Neural cell (in vitro differentiated cells): ENCODE measurements at regions not wholly inside any gene's neighbourhood (a gene's known extent, or its start where the extent isn't known, plus 50 kb on each side); places are given as distances from the start of the nearest gene placed in this dataset.

Experiments used
- CTCF ChIP-seq: fragments of 450-650 bp; IDR thresholded peaks from 2 replicates; pipeline ENCODE4 v1.5.1; 2014; ENCODE audit warnings: antibody characterized with exemption, mild to moderate bottlenecking, moderate library complexity; ENCODE audit not compliant: poor library complexity, severe bottlenecking
- EP300 ChIP-seq: fragments of 450-650 bp; conservative IDR thresholded peaks from 2 replicates; pipeline ENCODE4 v1.6.1; 2014; ENCODE audit warnings: antibody characterized with exemption, mild to moderate bottlenecking, moderate library complexity; ENCODE audit not compliant: poor library complexity, severe bottlenecking
- EZH2 ChIP-seq: fragments of 200-600, 300-800 bp; shearing (Covaris generic), sonication (generic); IDR thresholded peaks from 2 replicates; pipeline ENCODE4 v1.6.1; 2014; ENCODE audit warnings: antibody characterized with exemption, low read length, borderline replicate concordance, mild to moderate bottlenecking; ENCODE audit not compliant: insufficient read depth, poor library complexity, severe bottlenecking
- POLR2AphosphoS5 ChIP-seq: IDR thresholded peaks from 2 replicates; pipeline ENCODE4 v1.6.1; 2012
- RAD21 ChIP-seq: fragments of 450-650 bp; conservative IDR thresholded peaks from 2 replicates; pipeline ENCODE4 v1.6.1; 2014; ENCODE audit warnings: antibody characterized with exemption, mild to moderate bottlenecking, moderate library complexity
- SMC3 ChIP-seq: fragments of 450-650 bp; conservative IDR thresholded peaks from 2 replicates; pipeline ENCODE4 v1.6.1; 2014; ENCODE audit warnings: antibody characterized with exemption, mild to moderate bottlenecking, moderate library complexity; ENCODE audit not compliant: poor library complexity
- TAF1 ChIP-seq: IDR thresholded peaks from 2 replicates; pipeline ENCODE4 v1.6.1; 2012; ENCODE audit warnings: low read depth
- TF ChIP-seq, protein P1 (sequence below): IDR thresholded peaks from 2 replicates; pipeline ENCODE4 v1.6.1; 2012; ENCODE audit warnings: borderline replicate concordance

DNA sequence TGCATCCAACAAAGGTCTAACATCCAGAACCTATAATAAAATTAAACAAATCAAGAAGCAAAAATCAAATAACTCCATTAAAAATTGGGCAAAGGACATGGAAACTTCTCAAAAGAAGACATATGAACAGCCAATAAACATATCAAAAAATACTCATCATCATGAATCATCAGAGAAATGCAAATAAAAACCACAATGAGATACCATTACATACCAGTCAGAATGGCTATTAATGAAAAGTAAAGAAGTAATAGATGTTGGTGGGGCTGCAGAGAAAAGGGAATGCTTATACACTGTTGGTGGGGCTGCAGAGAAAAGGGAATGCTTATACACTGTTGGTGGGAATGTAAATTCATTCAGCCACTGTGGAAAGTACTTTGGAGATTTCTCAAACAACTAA is 465.8 kb downstream of the ZIC3 start:
- TF ChIP-seq, protein P1, sequence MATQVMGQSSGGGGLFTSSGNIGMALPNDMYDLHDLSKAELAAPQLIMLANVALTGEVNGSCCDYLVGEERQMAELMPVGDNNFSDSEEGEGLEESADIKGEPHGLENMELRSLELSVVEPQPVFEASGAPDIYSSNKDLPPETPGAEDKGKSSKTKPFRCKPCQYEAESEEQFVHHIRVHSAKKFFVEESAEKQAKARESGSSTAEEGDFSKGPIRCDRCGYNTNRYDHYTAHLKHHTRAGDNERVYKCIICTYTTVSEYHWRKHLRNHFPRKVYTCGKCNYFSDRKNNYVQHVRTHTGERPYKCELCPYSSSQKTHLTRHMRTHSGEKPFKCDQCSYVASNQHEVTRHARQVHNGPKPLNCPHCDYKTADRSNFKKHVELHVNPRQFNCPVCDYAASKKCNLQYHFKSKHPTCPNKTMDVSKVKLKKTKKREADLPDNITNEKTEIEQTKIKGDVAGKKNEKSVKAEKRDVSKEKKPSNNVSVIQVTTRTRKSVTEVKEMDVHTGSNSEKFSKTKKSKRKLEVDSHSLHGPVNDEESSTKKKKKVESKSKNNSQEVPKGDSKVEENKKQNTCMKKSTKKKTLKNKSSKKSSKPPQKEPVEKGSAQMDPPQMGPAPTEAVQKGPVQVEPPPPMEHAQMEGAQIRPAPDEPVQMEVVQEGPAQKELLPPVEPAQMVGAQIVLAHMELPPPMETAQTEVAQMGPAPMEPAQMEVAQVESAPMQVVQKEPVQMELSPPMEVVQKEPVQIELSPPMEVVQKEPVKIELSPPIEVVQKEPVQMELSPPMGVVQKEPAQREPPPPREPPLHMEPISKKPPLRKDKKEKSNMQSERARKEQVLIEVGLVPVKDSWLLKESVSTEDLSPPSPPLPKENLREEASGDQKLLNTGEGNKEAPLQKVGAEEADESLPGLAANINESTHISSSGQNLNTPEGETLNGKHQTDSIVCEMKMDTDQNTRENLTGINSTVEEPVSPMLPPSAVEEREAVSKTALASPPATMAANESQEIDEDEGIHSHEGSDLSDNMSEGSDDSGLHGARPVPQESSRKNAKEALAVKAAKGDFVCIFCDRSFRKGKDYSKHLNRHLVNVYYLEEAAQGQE, result no peak
- TF ChIP-seq CTCF, result no peak
- no peak for TF ChIP-seq EZH2
- TF ChIP-seq EP300, result no peak
- no peak for TF ChIP-seq TAF1
- TF ChIP-seq POLR2AphosphoS5, result no peak
- TF ChIP-seq SMC3, result no peak
- TF ChIP-seq RAD21, result no peak
